ENCODE measurements at regions not wholly inside any gene's neighbourhood (a gene's known extent, or its start where the extent isn't known, plus 50 kb on each side); places are given as distances from the start of the nearest gene placed in this dataset.
A peak's percentile ranks its signal among the peaks of the same experiment; 100 is the strongest.

DNA sequence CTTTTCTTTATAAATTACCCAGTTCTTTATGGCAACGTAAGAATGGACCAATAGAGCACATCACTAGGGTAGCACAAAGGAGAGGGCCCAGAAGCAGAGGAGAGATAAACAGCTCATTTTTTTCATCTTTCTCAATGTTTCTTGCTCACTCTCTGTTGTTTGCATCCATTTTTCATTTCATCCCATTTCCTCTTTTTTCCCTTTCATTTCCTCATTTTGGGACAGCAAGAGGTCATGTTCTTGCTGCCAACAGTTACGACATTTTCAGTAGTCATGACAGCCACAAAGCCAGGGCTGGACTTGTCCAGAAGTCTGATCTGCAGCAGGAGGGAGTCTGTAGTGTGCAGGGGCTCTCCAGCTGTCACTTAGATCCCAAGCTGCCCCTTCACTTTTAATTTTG is 52.7 kb upstream of the CYP1B1 start (continued):
- TF ChIP-seq, protein P1, sequence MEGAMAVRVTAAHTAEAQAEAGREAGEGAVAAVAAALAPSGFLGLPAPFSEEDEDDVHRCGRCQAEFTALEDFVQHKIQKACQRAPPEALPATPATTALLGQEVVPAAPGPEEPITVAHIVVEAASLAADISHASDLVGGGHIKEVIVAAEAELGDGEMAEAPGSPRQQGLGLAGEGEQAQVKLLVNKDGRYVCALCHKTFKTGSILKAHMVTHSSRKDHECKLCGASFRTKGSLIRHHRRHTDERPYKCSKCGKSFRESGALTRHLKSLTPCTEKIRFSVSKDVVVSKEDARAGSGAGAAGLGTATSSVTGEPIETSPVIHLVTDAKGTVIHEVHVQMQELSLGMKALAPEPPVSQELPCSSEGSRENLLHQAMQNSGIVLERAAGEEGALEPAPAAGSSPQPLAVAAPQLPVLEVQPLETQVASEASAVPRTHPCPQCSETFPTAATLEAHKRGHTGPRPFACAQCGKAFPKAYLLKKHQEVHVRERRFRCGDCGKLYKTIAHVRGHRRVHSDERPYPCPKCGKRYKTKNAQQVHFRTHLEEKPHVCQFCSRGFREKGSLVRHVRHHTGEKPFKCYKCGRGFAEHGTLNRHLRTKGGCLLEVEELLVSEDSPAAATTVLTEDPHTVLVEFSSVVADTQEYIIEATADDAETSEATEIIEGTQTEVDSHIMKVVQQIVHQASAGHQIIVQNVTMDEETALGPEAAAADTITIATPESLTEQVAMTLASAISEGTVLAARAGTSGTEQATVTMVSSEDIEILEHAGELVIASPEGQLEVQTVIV (CRISPR knock-in tag; IDR thresholded peaks at IDR 0.05; ENCODE audit: borderline replicate concordance) = no peak
- TF ChIP-seq KLF16 (IDR thresholded peaks at IDR 0.05) = no peak
- TF ChIP-seq, protein P2, sequence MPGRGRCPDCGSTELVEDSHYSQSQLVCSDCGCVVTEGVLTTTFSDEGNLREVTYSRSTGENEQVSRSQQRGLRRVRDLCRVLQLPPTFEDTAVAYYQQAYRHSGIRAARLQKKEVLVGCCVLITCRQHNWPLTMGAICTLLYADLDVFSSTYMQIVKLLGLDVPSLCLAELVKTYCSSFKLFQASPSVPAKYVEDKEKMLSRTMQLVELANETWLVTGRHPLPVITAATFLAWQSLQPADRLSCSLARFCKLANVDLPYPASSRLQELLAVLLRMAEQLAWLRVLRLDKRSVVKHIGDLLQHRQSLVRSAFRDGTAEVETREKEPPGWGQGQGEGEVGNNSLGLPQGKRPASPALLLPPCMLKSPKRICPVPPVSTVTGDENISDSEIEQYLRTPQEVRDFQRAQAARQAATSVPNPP (IDR thresholded peaks at IDR 0.05; ENCODE audit: borderline replicate concordance, insufficient read depth, insufficient read length) = no peak
- peak; percentile 82; the same call in 1 of the 2 replicates for TF ChIP-seq SPI1 (IDR thresholded peaks at IDR 0.05; ENCODE audit: borderline replicate concordance, low read depth, low read length)
- no peak for TF ChIP-seq ZSCAN29 (IDR thresholded peaks at IDR 0.05)
- TF ChIP-seq NCOA4 (IDR thresholded peaks at IDR 0.05; ENCODE audit: partially characterized antibody) = no peak
- TF ChIP-seq TOE1 (IDR thresholded peaks at IDR 0.05; ENCODE audit: borderline replicate concordance) = no peak
- no peak for TF ChIP-seq TOE1 (CRISPR knock-in tag; IDR thresholded peaks at IDR 0.05; ENCODE audit: borderline replicate concordance, low read depth)
- no peak for TF ChIP-seq ZNF77 (CRISPR knock-in tag; IDR thresholded peaks at IDR 0.05)
- no peak for TF ChIP-seq RBM14 (IDR thresholded peaks at IDR 0.05; ENCODE audit: borderline replicate concordance, insufficient read depth, low read depth, low read length)
- TF ChIP-seq TCF7 (IDR thresholded peaks at IDR 0.05; ENCODE audit: borderline replicate concordance) = no peak
- TF ChIP-seq KAT7 (CRISPR knock-in tag; IDR thresholded peaks at IDR 0.05; ENCODE audit: borderline replicate concordance) = no peak
- TF ChIP-seq HMG20A (CRISPR knock-in tag; conservative IDR thresholded peaks at IDR 0.05) = no peak
- TF ChIP-seq FIP1L1 (IDR thresholded peaks at IDR 0.05; ENCODE audit: low read depth, low read length, poor library complexity, severe bottlenecking) = no peak
- no peak for TF ChIP-seq MTF1 (CRISPR knock-in tag; IDR thresholded peaks at IDR 0.05; ENCODE audit: borderline replicate concordance)
- no peak for TF ChIP-seq CHD4 (IDR thresholded peaks at IDR 0.05; ENCODE audit: insufficient read depth, insufficient replicate concordance, low read depth, low read length, poor library complexity, severe bottlenecking)
- no peak for TF ChIP-seq ZNF583 (CRISPR knock-in tag; IDR thresholded peaks at IDR 0.05)
- TF ChIP-seq, protein P3, sequence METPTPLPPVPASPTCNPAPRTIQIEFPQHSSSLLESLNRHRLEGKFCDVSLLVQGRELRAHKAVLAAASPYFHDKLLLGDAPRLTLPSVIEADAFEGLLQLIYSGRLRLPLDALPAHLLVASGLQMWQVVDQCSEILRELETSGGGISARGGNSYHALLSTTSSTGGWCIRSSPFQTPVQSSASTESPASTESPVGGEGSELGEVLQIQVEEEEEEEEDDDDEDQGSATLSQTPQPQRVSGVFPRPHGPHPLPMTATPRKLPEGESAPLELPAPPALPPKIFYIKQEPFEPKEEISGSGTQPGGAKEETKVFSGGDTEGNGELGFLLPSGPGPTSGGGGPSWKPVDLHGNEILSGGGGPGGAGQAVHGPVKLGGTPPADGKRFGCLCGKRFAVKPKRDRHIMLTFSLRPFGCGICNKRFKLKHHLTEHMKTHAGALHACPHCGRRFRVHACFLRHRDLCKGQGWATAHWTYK (CRISPR knock-in tag; IDR thresholded peaks at IDR 0.05) = no peak
- TF ChIP-seq, protein P4, sequence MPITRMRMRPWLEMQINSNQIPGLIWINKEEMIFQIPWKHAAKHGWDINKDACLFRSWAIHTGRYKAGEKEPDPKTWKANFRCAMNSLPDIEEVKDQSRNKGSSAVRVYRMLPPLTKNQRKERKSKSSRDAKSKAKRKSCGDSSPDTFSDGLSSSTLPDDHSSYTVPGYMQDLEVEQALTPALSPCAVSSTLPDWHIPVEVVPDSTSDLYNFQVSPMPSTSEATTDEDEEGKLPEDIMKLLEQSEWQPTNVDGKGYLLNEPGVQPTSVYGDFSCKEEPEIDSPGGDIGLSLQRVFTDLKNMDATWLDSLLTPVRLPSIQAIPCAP (CRISPR knock-in tag; IDR thresholded peaks at IDR 0.05; ENCODE audit: borderline replicate concordance) = no peak
- no peak for TF ChIP-seq ZNF3 (CRISPR knock-in tag; IDR thresholded peaks at IDR 0.05)
- no peak for TF ChIP-seq ZNF311 (CRISPR knock-in tag; IDR thresholded peaks at IDR 0.05)
- TF ChIP-seq, protein P5, sequence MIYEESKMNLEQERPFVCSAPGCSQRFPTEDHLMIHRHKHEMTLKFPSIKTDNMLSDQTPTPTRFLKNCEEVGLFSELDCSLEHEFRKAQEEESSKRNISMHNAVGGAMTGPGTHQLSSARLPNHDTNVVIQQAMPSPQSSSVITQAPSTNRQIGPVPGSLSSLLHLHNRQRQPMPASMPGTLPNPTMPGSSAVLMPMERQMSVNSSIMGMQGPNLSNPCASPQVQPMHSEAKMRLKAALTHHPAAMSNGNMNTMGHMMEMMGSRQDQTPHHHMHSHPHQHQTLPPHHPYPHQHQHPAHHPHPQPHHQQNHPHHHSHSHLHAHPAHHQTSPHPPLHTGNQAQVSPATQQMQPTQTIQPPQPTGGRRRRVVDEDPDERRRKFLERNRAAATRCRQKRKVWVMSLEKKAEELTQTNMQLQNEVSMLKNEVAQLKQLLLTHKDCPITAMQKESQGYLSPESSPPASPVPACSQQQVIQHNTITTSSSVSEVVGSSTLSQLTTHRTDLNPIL (CRISPR knock-in tag; IDR thresholded peaks at IDR 0.05) = no peak
- no peak for TF ChIP-seq RFX7 (CRISPR knock-in tag; IDR thresholded peaks at IDR 0.05)

Measured in K562 (cell line).